CD4-positive, alpha-beta T cell (primary cell): ENCODE measurements at regions not wholly inside any gene's neighbourhood (a gene's known extent, or its start where the extent isn't known, plus 50 kb on each side); places are given as distances from the start of the nearest gene placed in this dataset.

ENCODE experiments used
- ATAC-seq: fragments of 200-7000 bp; cut with Tn5 transposase; one replicate; pipeline ENCODE4 v1.10.0; 2022; ENCODE audit warnings: mild to moderate bottlenecking; ENCODE audit not compliant: poor library complexity
- CTCF ChIA-PET: fragments of 350-600 bp; sonication (Branson Sonifier 250); formaldehyde crosslinking; loops from one replicate; lab custom pipeline; 2021; ENCODE audit warnings: antibody characterized with exemption, inconsistent platforms; lab: Charles Lee
- POLR2A ChIA-PET: fragments of 350-600 bp; sonication (Branson Sonifier 250); formaldehyde crosslinking; loops from one replicate; lab custom pipeline; 2021; ENCODE audit warnings: antibody characterized with exemption, inconsistent platforms; lab: Charles Lee
- DNase-seq, 14 experiments: peaks; one replicate each; pipeline ENCODE4 v3.0.0-alpha.2; 2013 to 2020; ENCODE audit warnings: mixed read lengths in 2 of 14
- H3K27ac ChIP-seq, 2 donors: one replicate each; pipeline versions ENCODE4 v1.5.1 to v1.7.0; 2013; ENCODE audit warnings: low read length in 2 of 2, low read depth in 1 of 2, mild to moderate bottlenecking in 1 of 2
- H3K27me3 ChIP-seq, 2 experiments: 1 replicate in 1 of 2; 2 replicates in 1 of 2; pipeline versions ENCODE4 v1.6.1 to v1.7.0; 2013; ENCODE audit warnings: low read length in 2 of 2, control low read depth in 1 of 2, mild to moderate bottlenecking in 1 of 2, moderate library complexity in 1 of 2; ENCODE audit not compliant: insufficient read depth in 2 of 2, control insufficient read depth in 1 of 2
- H3K36me3 ChIP-seq: one replicate; pipeline ENCODE4 v1.6.1; 2013; ENCODE audit warnings: low read length, control low read depth; ENCODE audit not compliant: insufficient read depth
- H3K4me1 ChIP-seq: one replicate; pipeline ENCODE4 v1.6.1; 2013; ENCODE audit warnings: low read length, control low read depth; ENCODE audit not compliant: insufficient read depth
- H3K4me3 ChIP-seq: one replicate; pipeline ENCODE4 v1.5.1; 2013; ENCODE audit warnings: mild to moderate bottlenecking, low read length, moderate library complexity
- H3K9me3 ChIP-seq, 2 experiments: 1 replicate in 1 of 2; 2 replicates in 1 of 2; pipeline versions ENCODE4 v1.6.1 to v1.7.0; 2013; ENCODE audit warnings: low read length in 2 of 2, mild to moderate bottlenecking in 2 of 2, control low read depth in 1 of 2, moderate library complexity in 1 of 2; ENCODE audit not compliant: control insufficient read depth in 1 of 2, insufficient read depth in 1 of 2
- H3K27ac Mint-ChIP-seq: one replicate; pipeline ENCODE4 v1.8.0; 2020; ENCODE audit warnings: mixed read lengths
- H3K27me3 Mint-ChIP-seq: one replicate; pipeline ENCODE4 v1.8.0; 2021; ENCODE audit warnings: mixed read lengths
- H3K36me3 Mint-ChIP-seq: one replicate; pipeline ENCODE4 v1.8.0; 2021; ENCODE audit warnings: low read depth, mixed read lengths
- H3K4me1 Mint-ChIP-seq: one replicate; pipeline ENCODE4 v1.8.0; 2021; ENCODE audit warnings: low read depth, mixed read lengths
- H3K4me3 Mint-ChIP-seq: one replicate; pipeline ENCODE4 v1.8.0; 2020; ENCODE audit warnings: mild to moderate bottlenecking, mixed read lengths
- H3K9me3 Mint-ChIP-seq: one replicate; pipeline ENCODE4 v1.8.0; 2020; ENCODE audit warnings: mixed read lengths
- intact Hi-C, 2 experiments: fragments of 100-400 bp; cut with DNase I in 1 of 2; cut with micrococcal nuclease in 1 of 2; formaldehyde crosslinking; loops; one replicate each; pipeline versions ENCODE4 v1.15.1 to v1.9.0; 2023 to 2025; cut with DNase I, micrococcal nuclease
- TF ChIP-seq, protein P1 (sequence below): fragments of 200-600 bp; IDR thresholded peaks from one replicate; pipeline ENCODE4 v1.8.0; 2022; ENCODE audit warnings: antibody characterized with exemption, mild to moderate bottlenecking

GRCh38 chr2:126385983-126386382 lies 270.0 kb upstream of the GYPC start:
- ATAC-seq = no peak
- peaks cover 11% of the 10 kb centered on the region for H3K9me3 Mint-ChIP-seq
- no peak overlapping the region for H3K4me3 Mint-ChIP-seq
- TF ChIP-seq, protein P1, sequence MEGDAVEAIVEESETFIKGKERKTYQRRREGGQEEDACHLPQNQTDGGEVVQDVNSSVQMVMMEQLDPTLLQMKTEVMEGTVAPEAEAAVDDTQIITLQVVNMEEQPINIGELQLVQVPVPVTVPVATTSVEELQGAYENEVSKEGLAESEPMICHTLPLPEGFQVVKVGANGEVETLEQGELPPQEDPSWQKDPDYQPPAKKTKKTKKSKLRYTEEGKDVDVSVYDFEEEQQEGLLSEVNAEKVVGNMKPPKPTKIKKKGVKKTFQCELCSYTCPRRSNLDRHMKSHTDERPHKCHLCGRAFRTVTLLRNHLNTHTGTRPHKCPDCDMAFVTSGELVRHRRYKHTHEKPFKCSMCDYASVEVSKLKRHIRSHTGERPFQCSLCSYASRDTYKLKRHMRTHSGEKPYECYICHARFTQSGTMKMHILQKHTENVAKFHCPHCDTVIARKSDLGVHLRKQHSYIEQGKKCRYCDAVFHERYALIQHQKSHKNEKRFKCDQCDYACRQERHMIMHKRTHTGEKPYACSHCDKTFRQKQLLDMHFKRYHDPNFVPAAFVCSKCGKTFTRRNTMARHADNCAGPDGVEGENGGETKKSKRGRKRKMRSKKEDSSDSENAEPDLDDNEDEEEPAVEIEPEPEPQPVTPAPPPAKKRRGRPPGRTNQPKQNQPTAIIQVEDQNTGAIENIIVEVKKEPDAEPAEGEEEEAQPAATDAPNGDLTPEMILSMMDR = no peak
- H3K27me3 Mint-ChIP-seq = peaks cover 9% of the 10 kb centered on the region
- H3K27ac Mint-ChIP-seq = no peak overlapping the region
- CTCF ChIA-PET = no interaction called here
- H3K4me3 ChIP-seq = no peak overlapping the region
- H3K27me3 ChIP-seq = no peaks in the 10 kb centered on the region
- peaks cover 0 to 11% of the 10 kb centered on the region in 2 experiments for H3K9me3 ChIP-seq
- H3K27ac ChIP-seq = no peak overlapping the region
- H3K36me3 Mint-ChIP-seq = no peaks in the 10 kb centered on the region
- intact Hi-C loops = no loop called here
- POLR2A ChIA-PET = no interaction called here
- no peaks in the 10 kb centered on the region for H3K4me1 Mint-ChIP-seq
- no peak for DNase-seq
- H3K4me1 ChIP-seq = no peaks in the 10 kb centered on the region
- no peaks in the 10 kb centered on the region for H3K36me3 ChIP-seq

GRCh38 chr2:126389446-126389845 lies 266.5 kb upstream of the GYPC start:
- Mint-ChIP-seq H3K4me1 (no peaks in the 10 kb centered on the region), H3K36me3 (no peaks in the 10 kb centered on the region), H3K4me3 (no peak overlapping the region), H3K27ac (no peak overlapping the region), H3K27me3 (peaks cover 10% of the 10 kb centered on the region), H3K9me3 (peaks cover 11% of the 10 kb centered on the region)
- no peak overlapping the region for H3K4me3 ChIP-seq
- H3K36me3 ChIP-seq = no peaks in the 10 kb centered on the region
- no peak overlapping the region for H3K27ac ChIP-seq
- intact Hi-C loops = no loop called here
- peaks cover 0 to 11% of the 10 kb centered on the region in 2 experiments for H3K9me3 ChIP-seq
- TF ChIP-seq, protein P1 = no peak
- H3K27me3 ChIP-seq = no peaks in the 10 kb centered on the region
- ATAC-seq (no peak), DNase-seq (no peak)
- POLR2A ChIA-PET = no interaction called here
- CTCF ChIA-PET = no interaction called here
- H3K4me1 ChIP-seq = no peaks in the 10 kb centered on the region

GRCh38 chr2:126392889-126393288 lies 263.1 kb upstream of the GYPC start:
- H3K9me3 Mint-ChIP-seq = no peaks in the 10 kb centered on the region

More at GRCh38 chr2:126392889-126393288, 263.1 kb upstream of the GYPC start:
- H3K4me3 ChIP-seq = no peak overlapping the region
- no peak overlapping the region for H3K4me3 Mint-ChIP-seq
- DNase-seq (no peak), ATAC-seq (no peak)
- H3K4me1 ChIP-seq = no peaks in the 10 kb centered on the region
- ChIA-PET POLR2A (no interaction called here), CTCF (no interaction called here)
- TF ChIP-seq, protein P1 = no peak
- intact Hi-C loops = no loop called here
- no peaks in the 10 kb centered on the region for H3K27me3 ChIP-seq
- no peaks in the 10 kb centered on the region for H3K36me3 ChIP-seq
- no peak overlapping the region for H3K27ac ChIP-seq
- H3K36me3 Mint-ChIP-seq = no peaks in the 10 kb centered on the region
- no peaks in the 10 kb centered on the region for H3K4me1 Mint-ChIP-seq
- no peaks in the 10 kb centered on the region for H3K9me3 ChIP-seq
- H3K27ac Mint-ChIP-seq = no peak overlapping the region
- peaks cover 34% of the 10 kb centered on the region for H3K27me3 Mint-ChIP-seq
